Choroid plexus epithelial cell (primary cell): ENCODE measurements at regions not wholly inside any gene's neighbourhood (a gene's known extent, or its start where the extent isn't known, plus 50 kb on each side); places are given as distances from the start of the nearest gene placed in this dataset.

ENCODE experiments used
- DNase-seq: peaks from one replicate; pipeline ENCODE4 v3.0.0-alpha.2; 2010; ENCODE audit warnings: low read depth
- H3K4me3 ChIP-seq: 2 replicates; pipeline ENCODE4 v1.5.1; 2011; ENCODE audit warnings: low read depth, mild to moderate bottlenecking, control low read depth, low read length, moderate library complexity
- CTCF ChIP-seq: conservative IDR thresholded peaks from 2 replicates; pipeline ENCODE4 v1.5.1; 2011; ENCODE audit warnings: low read depth, mild to moderate bottlenecking, control low read depth, inconsistent platforms, low read length, moderate library complexity

DNA sequence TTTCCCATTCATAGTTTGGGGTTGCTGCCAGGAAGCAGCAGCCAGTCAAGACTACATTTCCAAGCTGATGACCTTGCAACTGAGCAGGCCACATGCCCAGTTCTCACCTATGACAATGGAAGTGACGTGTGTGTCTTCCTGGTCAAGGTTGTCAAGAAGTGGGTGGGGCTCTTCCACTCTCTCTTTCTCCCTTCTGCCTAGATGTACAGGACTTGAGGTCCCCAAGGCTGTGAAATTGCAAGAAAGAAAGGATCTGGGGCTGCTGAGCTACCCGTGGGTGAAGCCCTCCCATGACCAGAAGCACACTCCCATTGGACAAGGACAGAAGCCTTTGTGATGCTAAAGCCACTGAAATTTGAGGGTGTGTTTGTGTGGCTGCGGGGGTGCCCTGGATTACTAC lies 175.1 kb downstream of the LINC00237 start:
- DNase-seq, result no peak
- no peak for TF ChIP-seq CTCF
- H3K4me3 ChIP-seq, result no peak overlapping the region

DNA sequence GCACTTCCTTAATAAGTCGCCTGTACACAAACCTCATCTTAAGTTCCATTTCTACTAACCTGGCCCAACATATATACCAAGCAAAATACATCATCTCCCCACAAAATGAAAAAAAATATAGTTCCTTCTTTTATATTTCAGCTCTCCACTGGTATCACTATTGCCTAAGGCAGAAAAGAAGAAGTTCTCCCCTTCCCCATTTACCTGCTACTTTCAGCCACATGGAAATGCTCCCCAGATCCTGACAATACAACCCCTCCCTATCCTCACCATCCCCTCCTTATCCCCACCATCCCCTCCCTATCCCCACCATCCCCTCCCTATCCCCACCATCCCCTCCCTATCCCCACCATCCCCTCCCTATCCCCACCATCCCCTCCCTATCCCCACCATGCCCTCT lies 175.7 kb downstream of the LINC00237 start:
- DNase-seq, result no peak
- no peak for TF ChIP-seq CTCF
- no peak overlapping the region for H3K4me3 ChIP-seq

DNA sequence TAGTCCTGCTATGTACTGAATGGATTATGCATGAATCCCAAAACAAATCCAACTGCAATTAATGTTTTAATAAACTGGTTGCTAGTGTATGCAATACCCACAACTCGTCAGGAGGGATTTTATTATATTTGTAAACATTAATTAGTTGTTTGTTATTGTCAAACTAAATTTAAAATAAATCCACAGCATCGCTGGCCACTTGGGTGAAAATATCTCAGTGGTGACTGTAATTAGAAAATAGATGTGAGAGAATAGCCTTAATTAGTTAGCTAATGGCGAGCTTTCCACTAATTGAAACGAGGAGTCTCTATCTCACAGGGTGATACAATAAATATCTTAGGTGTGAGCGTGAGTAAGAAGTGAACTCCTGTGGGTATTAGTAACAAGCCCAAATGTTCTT lies 176.8 kb downstream of the LINC00237 start:
- no peak for TF ChIP-seq CTCF
- no peak overlapping the region for H3K4me3 ChIP-seq
- no peak for DNase-seq

DNA sequence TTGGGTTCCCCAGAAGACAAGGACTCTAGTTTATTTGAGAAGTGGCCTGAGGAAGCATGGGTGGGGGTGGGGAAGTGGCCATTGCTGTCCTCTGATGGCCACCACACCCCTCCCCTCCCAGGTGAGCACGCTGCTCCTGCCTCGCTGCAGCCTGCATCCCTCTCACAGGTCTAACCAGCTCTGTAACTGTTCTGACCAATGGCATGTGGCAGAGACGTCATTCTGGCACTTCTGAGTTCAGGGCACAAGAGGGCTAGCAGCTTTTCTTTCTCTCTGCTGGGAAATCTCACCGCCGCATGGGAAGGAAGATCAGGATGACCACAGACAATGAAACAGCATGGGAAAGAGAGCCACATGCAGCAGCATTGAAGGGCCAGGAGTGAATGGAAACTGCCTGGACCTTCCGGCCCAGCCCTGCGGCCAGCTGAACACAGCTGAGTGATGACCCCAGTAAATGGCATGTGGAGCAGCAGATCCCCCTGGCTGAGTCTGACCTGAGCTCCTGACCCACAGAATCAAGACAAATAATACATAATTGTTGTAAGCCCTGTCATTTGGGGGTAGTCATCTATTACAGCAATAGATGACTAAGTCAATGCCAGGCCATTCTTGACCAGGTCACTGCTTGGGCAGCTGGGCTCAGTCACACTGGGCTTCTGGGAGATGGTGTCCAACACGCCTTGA lies 179.8 kb downstream of the LINC00237 start:
- DNase-seq, result no peak
- H3K4me3 ChIP-seq, result no peak overlapping the region
- TF ChIP-seq CTCF, result no peak

GRCh38 chr20:20920433-20920832 lies 185.7 kb downstream of the LINC00237 start:
- H3K4me3 ChIP-seq, result no peak overlapping the region
- TF ChIP-seq CTCF, result no peak
- no peak for DNase-seq

DNA sequence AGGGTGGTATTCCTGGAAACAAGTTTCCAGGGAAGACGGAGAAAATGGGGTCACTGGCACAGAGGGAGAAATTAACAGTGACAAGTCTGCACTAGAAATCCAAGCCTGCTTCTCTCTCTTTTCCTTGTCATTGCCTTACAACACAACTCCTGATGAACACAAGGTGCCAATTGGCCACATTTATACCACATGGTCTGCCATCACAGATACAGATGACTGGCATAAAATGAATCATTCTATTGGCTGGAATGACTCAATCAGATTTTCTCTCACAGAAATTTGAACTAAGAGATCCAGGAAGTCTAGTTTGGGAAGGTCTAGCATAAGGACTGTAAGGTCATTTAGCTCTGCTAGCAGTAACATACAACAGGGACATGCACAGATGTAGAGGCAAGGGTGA lies 190.3 kb downstream of the LINC00237 start:
- no peak overlapping the region for H3K4me3 ChIP-seq
- TF ChIP-seq CTCF, result no peak
- DNase-seq, result no peak

GRCh38 chr20:20904501-20904831 lies 192.0 kb upstream of the RALGAPA2 start:
- DNase-seq, result no peak
- H3K4me3 ChIP-seq, result no peak overlapping the region
- no peak for TF ChIP-seq CTCF
